ENCODE measurements at regions not wholly inside any gene's neighbourhood (a gene's known extent, or its start where the extent isn't known, plus 50 kb on each side); places are given as distances from the start of the nearest gene placed in this dataset.

DNA sequence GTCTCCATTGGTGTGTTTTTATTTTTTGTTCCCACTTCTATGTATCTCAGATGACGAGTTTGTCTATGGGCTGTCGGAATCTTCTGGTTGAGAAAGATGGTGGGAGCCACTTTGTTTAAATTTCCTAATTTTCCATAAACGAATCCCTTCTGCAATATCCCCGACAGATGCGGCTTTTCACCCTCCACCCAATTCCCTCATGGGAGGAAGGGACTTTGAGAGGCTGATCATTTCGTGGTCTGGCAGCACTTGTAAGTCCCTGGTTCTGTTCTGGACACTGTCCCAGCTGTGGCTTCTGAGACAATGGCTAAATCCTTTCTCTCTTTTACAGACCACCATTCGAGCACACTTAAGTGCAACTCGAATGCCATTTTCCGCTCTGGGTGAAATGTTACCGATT is 72.2 kb upstream of the PUDP start:
- TF ChIP-seq, protein P1, sequence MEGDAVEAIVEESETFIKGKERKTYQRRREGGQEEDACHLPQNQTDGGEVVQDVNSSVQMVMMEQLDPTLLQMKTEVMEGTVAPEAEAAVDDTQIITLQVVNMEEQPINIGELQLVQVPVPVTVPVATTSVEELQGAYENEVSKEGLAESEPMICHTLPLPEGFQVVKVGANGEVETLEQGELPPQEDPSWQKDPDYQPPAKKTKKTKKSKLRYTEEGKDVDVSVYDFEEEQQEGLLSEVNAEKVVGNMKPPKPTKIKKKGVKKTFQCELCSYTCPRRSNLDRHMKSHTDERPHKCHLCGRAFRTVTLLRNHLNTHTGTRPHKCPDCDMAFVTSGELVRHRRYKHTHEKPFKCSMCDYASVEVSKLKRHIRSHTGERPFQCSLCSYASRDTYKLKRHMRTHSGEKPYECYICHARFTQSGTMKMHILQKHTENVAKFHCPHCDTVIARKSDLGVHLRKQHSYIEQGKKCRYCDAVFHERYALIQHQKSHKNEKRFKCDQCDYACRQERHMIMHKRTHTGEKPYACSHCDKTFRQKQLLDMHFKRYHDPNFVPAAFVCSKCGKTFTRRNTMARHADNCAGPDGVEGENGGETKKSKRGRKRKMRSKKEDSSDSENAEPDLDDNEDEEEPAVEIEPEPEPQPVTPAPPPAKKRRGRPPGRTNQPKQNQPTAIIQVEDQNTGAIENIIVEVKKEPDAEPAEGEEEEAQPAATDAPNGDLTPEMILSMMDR (conservative IDR thresholded peaks at IDR 0.05 in 1 of 2, IDR thresholded peaks at IDR 0.05 in 1 of 2; ENCODE audit: extremely low read depth in 1 of 2, insufficient read depth in 1 of 2, low read depth in 1 of 2, low read length in 2 of 2), result no peak
- no peak for TF ChIP-seq EZH2 (IDR thresholded peaks at IDR 0.05; ENCODE audit: borderline replicate concordance, low read length)
